RPMI7951 (cell line): ENCODE measurements at regions not wholly inside any gene's neighbourhood (a gene's known extent, or its start where the extent isn't known, plus 50 kb on each side); places are given as distances from the start of the nearest gene placed in this dataset.

Experiments
- DNase-seq: peaks from one replicate; pipeline ENCODE4 v3.0.0-alpha.2; 2012; ENCODE audit warnings: low read depth

DNA sequence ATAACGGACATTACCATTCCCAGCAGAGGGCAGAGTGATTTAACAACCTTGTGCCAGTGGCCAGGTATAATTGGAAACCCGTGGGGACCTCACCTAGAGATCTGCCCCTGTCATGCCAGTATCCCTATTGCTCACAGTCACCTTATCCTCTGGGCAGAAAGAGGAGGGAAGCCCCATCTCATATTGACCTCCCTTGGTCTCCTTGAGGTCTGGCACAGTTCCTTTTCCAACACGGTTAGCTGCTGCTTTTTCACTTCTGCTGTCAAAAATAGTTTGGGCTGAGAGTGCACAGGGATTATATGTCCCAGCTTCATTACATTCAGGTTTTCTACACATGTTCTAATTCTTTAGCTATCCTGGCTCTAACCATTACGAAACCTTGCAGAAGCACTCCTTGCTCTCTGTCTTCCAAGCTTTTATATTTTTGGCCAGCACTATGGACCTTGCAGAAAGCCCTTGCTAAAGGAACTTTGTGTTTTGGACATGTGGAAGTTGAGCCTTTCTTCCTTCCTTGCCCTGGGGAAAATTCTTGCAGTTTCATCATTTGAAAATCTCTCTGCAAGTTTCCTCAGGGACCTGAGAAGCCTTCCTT lies 111.7 kb upstream of the MIS18BP1 start:
- DNase-seq = no peak

DNA sequence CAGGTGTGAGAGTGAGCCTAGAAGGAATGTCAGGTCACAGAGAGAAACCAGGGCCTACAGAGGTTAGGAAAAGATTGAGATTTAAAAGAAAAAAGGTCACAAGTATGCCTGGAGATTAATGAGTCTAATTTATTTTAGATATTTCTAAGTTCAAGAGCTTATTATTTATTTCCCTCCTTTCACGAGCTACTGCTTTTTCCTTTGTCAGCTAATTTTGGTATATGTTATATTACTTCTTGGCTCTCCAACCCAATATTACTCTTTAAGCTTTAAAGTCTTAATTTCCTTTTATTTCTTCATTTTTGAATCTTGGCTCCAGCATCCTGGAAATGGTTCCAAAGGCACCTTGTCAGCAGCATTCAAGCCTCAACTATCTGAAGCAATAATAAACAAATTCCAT lies 109.5 kb upstream of the MIS18BP1 start:
- DNase-seq = no peak

DNA sequence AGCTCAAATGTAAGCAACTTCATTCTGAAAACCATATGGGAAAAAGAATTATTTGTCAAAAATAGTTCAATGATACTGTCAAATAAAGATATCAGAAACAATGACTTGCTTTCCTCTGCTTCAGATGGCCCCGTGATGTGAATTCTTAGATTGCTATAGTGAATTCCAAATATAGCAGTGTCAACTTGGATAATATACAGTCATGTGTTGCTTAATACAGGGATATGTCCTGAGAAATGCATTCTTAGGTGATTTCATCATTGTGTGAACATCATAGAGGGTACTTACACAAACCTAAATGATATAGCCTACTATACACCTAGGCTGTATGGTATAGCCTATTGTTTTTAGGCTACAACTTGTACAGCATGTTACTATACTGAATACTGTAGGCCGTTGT lies 108.7 kb upstream of the MIS18BP1 start:
- no peak for DNase-seq

- DNase-seq = no peak
Measured at GRCh38 chr14:45359746-45360145, 106.7 kb upstream of the MIS18BP1 start.

DNA sequence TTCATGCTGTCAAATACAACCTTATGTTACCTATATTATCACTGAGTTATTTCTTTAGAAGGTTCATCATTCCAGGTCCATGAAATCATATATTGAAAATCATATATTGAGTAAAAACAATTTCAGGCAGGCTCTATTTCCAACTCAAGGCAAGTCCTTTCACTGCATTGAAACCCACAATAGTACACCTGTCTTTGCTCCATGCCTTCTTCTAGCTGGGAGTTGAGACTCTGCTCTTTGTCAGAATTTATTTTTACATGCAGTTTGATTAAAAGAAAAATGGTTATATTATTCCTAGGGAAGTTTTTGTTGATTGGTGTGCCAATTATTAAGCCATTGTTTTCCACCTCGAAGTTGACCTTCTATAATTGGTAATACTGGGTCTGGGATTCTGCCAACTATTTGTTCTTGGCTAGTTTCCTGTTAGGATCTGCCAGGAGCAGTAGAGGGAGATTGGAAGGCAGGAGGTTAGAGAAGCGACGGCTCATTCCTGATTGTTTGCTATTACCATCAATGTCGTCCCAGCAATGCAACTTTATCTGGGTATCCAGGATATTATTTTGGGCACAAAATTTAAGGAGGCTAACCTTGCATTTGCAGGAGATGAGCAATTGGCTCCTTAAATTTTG lies 79.5 kb upstream of the MIS18BP1 start:
- no peak for DNase-seq

GRCh38 chr14:45308745-45309397 lies 55.9 kb upstream of the MIS18BP1 start:
- no peak for DNase-seq
